DND-41 (cell line): ENCODE measurements at regions not wholly inside any gene's neighbourhood (a gene's known extent, or its start where the extent isn't known, plus 50 kb on each side); places are given as distances from the start of the nearest gene placed in this dataset.

ENCODE experiments used
- EZH2 ChIP-seq: IDR thresholded peaks from 3 replicates; pipeline ENCODE4 v1.6.1; 2012; ENCODE audit warnings: borderline replicate concordance, low read depth, mild to moderate bottlenecking, moderate library complexity, low read length, inconsistent platforms; ENCODE audit not compliant: severe bottlenecking
- TF ChIP-seq, protein P1 (sequence below): IDR thresholded peaks from 2 replicates; pipeline ENCODE4 v1.5.1; 2012; ENCODE audit warnings: borderline replicate concordance, low read length, moderate library complexity, mild to moderate bottlenecking; ENCODE audit not compliant: poor library complexity, severe bottlenecking; ENCODE audit errors: extremely low read depth

DNA sequence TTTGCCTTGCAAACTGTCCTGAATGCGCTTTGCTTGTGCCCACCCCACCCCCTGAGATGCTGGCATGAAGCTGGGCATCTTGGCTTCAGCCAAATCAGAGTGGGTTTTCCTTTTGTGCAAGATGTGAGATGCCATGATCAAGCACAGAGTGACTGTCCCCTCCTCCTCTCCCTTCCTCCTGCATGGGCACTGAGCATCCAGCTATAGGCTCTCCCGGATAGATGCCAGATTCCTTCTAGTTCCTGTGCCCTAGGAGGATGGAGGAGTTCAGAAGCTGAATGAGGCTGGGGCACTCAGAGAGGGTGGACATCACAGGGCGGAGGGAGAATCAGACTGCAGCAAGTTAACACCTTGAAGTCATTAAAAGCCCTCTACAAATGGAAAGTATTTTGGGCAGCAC is 384.1 kb upstream of the CCL2 start:
- TF ChIP-seq, protein P1, sequence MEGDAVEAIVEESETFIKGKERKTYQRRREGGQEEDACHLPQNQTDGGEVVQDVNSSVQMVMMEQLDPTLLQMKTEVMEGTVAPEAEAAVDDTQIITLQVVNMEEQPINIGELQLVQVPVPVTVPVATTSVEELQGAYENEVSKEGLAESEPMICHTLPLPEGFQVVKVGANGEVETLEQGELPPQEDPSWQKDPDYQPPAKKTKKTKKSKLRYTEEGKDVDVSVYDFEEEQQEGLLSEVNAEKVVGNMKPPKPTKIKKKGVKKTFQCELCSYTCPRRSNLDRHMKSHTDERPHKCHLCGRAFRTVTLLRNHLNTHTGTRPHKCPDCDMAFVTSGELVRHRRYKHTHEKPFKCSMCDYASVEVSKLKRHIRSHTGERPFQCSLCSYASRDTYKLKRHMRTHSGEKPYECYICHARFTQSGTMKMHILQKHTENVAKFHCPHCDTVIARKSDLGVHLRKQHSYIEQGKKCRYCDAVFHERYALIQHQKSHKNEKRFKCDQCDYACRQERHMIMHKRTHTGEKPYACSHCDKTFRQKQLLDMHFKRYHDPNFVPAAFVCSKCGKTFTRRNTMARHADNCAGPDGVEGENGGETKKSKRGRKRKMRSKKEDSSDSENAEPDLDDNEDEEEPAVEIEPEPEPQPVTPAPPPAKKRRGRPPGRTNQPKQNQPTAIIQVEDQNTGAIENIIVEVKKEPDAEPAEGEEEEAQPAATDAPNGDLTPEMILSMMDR = no peak
- TF ChIP-seq EZH2 = no peak
